Globus pallidus (tissue), 1 donor: ENCODE measurements at regions not wholly inside any gene's neighbourhood (a gene's known extent, or its start where the extent isn't known, plus 50 kb on each side); places are given as distances from the start of the nearest gene placed in this dataset.
"Not testable (repeated sequence)": the region's sequence is repeated elsewhere in the genome, so short reads cannot be mapped to it uniquely, and the experiment has no call there.

ENCODE experiments used
- DNase-seq: peaks from one replicate; pipeline ENCODE4 v3.0.0-alpha.2; 2015; ENCODE audit warnings: low spot score

DNA sequence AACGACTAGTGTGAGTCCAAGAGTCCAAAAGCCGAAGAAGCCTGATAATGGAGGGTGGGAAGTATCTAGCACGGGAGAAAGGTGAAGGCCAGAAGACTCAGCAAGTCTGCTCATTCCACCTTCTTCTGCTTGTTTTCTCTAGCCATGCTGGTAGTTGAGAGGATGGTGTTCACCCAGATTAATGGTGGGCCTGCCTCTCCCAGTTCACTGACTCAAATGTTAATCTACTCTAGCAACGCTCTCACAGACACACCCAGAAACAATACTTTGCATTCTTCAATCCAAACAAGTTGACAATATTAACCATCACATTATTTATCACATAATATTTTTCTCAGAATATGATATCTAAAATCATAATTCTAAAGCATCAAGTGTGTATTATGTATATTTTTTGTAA, 1055.1 kb upstream of the PCDH10 start:
- DNase-seq = no peak

GRCh38 chr4:132097041-132097440, 1052.1 kb upstream of the PCDH10 start:
- no peak for DNase-seq

DNA sequence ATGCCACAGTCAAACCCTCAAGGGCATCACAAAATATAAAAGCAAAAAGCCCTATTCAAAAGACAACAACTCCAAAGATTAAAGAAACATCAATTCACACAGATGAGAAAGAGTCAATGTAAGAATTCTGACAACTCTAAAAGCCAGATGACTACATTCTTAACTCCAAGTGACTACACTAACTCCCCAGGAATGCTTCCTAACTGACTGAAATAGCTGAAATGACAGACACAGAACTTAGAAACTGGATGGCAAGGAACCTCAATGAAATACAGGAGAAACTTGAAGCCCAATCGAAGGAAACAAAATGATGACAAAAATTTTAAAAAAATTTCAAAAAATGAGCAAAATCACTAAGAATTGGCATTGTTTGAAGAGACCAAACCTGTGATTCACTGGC, 1047.6 kb upstream of the PCDH10 start:
- no peak for DNase-seq

- DNase-seq = no peak
Observed at GRCh38 chr4:132108784-132109183, 1040.3 kb upstream of the PCDH10 start.

- DNase-seq = no peak
Observed at GRCh38 chr4:132114885-132115284, 1034.2 kb upstream of the PCDH10 start.

DNA sequence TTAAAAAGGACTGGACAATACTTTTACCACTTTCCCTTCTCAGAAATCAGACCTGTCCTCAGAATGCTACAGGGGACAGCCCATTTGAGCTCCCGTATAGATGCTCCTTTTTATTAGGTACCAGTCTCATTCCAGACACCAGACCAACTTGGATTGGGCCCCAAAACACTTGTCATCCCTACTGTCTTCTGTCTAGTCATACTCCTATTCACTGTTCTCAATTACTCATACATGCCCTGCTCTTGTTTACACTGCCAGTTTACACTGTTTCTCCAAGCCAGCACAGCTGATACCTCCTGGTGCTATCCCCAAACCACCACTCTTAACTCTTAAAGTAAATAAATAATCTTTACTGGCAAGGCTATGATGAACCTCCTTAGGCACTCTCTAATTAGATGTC, 1026.4 kb upstream of the PCDH10 start:
- not testable (repeated sequence) for DNase-seq

- DNase-seq = no peak
Observed at GRCh38 chr4:132123870-132124623, 1025.0 kb upstream of the PCDH10 start.

DNA sequence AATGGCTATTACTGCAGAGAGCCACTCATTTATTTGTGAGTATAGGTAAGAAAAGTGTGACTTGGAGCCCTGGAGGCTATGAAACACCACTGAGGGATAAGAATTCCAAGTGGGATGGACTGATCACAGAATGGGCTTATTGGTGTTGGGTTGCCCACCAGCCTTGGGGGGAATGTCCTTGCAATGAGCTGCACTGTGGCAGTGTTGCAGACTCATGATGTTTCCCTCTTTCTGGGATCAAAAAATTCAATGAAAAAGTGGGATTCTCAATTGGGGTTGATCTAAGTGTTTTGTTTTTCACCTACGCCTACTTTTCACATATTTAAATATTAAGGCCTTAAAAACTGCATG, 1024.5 kb upstream of the PCDH10 start:
- DNase-seq = no peak

GRCh38 chr4:132125131-132125530, 1024.0 kb upstream of the PCDH10 start:
- DNase-seq = no peak

GRCh38 chr4:132132433-132132832, 1016.7 kb upstream of the PCDH10 start:
- DNase-seq = no peak

GRCh38 chr4:132169660-132170059, 979.4 kb upstream of the PCDH10 start:
- DNase-seq = no peak

- DNase-seq = no peak
Observed at GRCh38 chr4:132180020-132180427, 969.1 kb upstream of the PCDH10 start.

- DNase-seq = no peak
Observed at GRCh38 chr4:132195176-132195575, 953.9 kb upstream of the PCDH10 start.

GRCh38 chr4:132203618-132204017, 945.5 kb upstream of the PCDH10 start:
- DNase-seq = no peak

GRCh38 chr4:132214519-132214918, 934.6 kb upstream of the PCDH10 start:
- DNase-seq = no peak

DNA sequence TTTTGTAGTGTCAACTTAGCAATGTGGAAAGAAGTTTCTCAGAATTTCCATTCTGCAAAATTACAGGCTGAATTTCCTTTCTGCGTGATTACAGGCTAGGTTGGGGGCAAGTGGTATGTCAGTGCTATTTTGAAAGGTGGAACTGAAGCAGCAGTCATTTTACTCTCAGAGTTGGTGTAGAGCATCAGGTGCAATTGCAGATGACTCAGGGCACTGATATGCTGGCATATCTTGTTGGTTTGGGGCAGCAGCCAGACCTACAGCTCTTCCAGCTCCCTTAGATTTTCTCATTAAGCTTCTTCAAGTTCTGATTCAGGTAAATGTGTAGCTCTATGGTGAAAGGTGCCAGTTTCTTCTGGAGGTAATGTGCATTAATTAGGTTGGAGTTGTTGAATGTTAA, 930.7 kb upstream of the PCDH10 start:
- DNase-seq = no peak

GRCh38 chr4:132227151-132227856, 921.8 kb upstream of the PCDH10 start:
- no peak for DNase-seq

GRCh38 chr4:132227857-132228165, 921.3 kb upstream of the PCDH10 start:
- not testable (repeated sequence) for DNase-seq

DNA sequence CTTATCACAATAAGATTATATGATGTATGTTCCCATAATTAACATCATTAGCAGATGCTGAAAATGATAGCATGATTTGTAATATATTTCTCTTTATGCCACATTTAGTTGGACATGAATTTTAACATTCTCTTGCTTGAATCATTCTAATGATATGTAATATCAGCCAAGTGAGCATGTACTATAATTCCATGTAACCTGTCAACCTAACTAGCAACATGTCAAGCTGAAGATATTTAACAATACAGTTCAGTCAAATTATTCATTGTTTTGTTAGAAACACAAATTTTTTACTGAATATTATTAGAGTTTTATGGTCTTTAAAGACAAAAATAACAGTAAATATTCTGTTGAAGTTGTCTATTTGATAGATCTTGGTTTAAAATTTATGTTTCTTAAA, 920.4 kb upstream of the PCDH10 start:
- DNase-seq = no peak

- no peak for DNase-seq
Observed at GRCh38 chr4:132230025-132230424, 919.1 kb upstream of the PCDH10 start.

DNA sequence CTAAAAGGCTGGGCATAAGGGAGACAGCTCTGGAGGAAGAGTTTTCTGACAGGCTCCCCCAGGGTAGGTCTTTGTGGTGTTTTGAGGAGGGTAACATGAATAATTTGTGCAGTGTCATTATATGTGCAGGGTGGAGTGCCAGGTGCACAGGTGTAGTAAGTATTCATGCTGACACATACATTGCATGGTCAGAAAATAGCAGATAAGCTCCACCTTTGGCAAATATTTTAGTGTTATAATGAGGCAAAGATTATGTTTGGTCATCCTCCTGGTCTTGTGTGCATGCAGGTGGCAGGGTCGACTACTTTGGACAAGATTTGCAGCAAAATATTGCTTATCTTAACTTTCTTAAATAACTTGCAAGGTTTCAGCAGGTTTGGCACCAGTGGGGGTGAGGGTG, 910.4 kb upstream of the PCDH10 start:
- DNase-seq = no peak

GRCh38 chr4:132240081-132240480, 909.0 kb upstream of the PCDH10 start:
- DNase-seq = no peak

GRCh38 chr4:132245319-132245718, 903.8 kb upstream of the PCDH10 start:
- DNase-seq = no peak

- no peak for DNase-seq
Observed at GRCh38 chr4:132264176-132264575, 884.9 kb upstream of the PCDH10 start.
